ENCODE measurements at regions not wholly inside any gene's neighbourhood (a gene's known extent, or its start where the extent isn't known, plus 50 kb on each side); places are given as distances from the start of the nearest gene placed in this dataset.
"Not testable (repeated sequence)": the region's sequence is repeated elsewhere in the genome, so short reads cannot be mapped to it uniquely, and the experiment has no call there.

DNA sequence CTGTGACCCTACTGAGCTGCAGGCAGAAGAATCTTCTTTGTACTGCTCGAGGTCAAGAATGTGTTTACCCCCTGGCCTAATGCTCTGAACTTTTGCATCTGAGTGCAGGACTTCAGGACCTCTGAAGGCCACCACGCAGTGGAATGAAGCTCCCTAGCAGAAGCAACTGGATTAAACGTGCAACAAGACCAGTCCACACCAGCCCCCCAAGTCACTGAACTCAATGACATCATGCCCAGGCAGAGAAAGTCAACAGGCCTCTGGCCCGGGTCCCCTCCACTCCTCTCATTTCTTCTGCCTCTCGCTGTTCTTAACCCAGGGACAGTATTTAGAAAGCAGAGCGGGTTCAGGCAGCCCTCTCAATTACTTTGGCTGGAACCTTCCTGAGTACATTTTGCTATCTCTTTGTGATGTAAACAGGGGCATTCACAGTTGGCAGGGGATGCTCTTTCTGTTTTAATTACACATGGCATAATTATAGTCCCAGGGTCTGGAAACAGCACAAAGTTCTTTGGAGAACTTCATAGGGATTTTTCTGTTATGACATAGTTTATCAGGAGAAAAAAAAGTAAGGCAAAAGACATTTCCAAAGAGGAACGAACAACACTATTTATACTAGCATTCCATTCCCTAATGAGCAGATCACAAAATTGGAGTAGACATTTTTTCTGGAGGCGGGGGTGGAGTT lies 108.2 kb upstream of the SPATA31D4 start:
- no peak for DNase-seq (ENCODE audit: low read depth in 1 of 2, low spot score in 1 of 2)
- no peak for TF ChIP-seq JUND (IDR thresholded peaks at IDR 0.05; ENCODE audit: low read depth)
- in situ Hi-C loops (cut with HindIII; ENCODE audit: low pct_unique_long_range_greater_than_20kb, low sequenced_read_pairs): no loop called here

DNA sequence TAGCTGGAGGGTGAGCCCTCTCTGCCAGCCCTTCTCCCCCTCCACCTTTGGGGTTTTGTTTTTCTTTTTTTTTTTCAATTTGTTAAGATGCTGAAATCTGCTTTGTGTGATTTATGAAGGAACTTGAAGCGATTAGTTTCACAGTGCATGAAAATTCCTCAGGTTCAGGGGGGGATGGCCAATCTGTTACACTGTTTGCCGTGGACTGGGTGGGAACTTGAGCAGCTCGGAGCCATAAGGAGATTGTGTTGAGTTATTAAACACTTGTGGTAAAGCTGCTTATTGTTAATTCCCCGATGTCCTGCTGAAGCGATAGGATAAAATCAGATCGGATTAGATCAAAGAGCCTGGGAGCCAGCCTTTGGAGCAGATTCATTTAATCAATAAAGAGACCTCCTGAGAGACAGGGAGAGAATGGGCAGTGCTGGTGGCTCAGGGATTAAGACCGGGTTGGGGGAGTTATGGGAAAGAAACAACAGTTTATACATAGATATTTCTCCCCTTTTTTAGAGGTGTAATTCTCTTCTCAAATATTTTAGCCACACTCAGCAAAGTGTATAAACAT lies 105.8 kb upstream of the SPATA31D4 start:
- DNase-seq (ENCODE audit: low read depth in 1 of 2, low spot score in 1 of 2): no peak
- in situ Hi-C loops (cut with HindIII; ENCODE audit: low pct_unique_long_range_greater_than_20kb, low sequenced_read_pairs): no loop called here
- TF ChIP-seq JUND (IDR thresholded peaks at IDR 0.05; ENCODE audit: low read depth): no peak

DNA sequence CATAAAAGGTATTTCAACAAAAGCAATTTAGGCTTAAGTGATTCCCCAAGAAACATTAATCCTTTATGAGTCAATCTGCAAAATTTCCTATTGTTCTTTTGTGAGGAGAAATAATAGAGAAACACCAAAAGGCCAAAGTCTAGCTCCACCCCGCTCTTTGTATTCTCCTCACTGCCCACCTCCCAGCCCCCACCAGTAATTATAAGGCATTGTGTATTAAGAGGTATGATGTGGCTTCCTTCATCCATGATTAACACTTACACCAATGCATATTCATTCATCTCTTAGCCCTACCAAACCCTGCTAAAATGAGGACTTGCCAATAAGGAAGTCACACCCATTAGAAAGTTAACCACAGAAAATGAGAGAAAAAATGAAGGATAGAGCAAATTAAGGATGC lies 105.3 kb upstream of the SPATA31D4 start:
- no peak for TF ChIP-seq JUND (IDR thresholded peaks at IDR 0.05; ENCODE audit: low read depth)
- in situ Hi-C loops (cut with HindIII; ENCODE audit: low pct_unique_long_range_greater_than_20kb, low sequenced_read_pairs): no loop called here
- no peak for DNase-seq (ENCODE audit: low read depth in 1 of 2, low spot score in 1 of 2)

DNA sequence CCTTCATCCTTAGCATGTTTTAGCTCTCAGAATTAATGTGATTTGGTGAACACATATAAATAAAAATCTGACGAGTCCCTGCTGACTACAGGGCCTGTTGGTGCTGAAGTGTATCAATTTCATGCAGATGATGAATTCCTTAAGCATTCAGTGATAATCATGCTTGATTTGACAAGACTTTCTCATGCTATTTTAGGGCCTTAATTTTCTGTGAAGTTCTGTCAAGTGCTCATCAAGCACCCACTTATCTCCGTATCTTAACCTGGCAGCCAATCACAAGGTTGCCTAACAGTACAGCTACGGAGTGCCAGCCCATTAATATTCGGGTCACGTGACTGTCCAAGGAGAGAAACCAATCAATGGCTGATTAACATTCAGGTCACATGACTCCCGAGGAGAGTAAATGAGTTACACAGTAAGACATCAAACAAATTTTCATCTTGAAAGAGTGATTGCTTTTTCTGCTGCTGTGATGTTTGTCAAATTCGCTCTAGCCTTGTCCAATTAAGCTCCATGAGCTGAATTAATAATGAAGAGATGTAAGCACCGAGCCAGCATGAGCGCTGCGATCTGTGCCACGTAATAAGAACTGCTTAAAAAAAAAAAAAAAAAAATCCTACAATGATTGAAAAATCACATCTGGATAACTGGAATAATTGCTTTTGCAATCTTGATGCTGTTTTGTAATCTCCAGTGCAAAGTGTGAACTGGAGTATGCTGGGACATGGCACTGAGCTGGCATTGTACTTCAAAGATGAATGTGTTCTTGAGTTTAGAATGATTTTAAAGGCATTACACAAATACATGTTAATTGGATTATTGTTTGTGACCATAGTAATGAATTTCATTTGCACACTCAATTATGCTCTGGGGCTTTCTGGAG lies 104.3 kb upstream of the SPATA31D4 start:
- TF ChIP-seq JUND (IDR thresholded peaks at IDR 0.05; ENCODE audit: low read depth): no peak
- in situ Hi-C loops (cut with HindIII; ENCODE audit: low pct_unique_long_range_greater_than_20kb, low sequenced_read_pairs): no loop called here
- no peak for DNase-seq (ENCODE audit: low read depth in 1 of 2, low spot score in 1 of 2)

GRCh38 chr9:81824802-81825730 lies 103.2 kb upstream of the SPATA31D4 start:
- DNase-seq (ENCODE audit: low read depth in 1 of 2, low spot score in 1 of 2): no peak
- in situ Hi-C loops (cut with HindIII; ENCODE audit: low pct_unique_long_range_greater_than_20kb, low sequenced_read_pairs): no loop called here
- no peak for TF ChIP-seq JUND (IDR thresholded peaks at IDR 0.05; ENCODE audit: low read depth)

DNA sequence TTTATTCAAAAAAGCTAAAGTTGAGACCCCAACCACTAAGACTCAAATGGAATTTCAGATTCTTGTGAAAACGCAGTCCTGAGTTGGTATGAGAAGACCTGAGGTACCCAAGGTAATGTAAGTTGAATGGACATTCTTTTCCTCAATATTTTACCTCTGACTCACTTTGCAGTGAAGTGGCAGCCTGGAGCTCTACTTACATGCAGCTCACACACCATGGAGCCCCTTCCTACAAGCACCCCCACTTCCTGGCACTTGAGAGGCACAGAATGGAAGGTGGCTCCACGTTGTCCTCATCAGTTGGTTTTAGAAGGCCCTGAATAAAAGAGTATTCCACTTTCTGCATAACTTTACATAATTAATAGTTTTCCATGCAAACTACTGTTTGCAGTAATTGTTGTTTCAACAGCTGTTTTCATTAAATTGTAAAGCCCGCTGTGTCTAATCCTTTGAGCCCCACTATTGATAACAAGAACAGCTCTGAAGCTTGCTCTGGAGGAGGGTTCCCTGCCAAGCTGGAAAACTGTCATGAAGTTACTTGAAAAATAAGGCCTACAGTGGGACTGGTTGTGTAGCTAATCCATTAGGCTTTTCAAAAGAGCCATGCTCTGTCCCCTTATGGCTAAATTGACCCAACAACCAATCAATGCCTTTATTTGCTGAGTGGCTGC lies 102.2 kb upstream of the SPATA31D4 start:
- no peak for DNase-seq (ENCODE audit: low read depth in 1 of 2, low spot score in 1 of 2)
- in situ Hi-C loops (cut with HindIII; ENCODE audit: low pct_unique_long_range_greater_than_20kb, low sequenced_read_pairs): no loop called here
- no peak for TF ChIP-seq JUND (IDR thresholded peaks at IDR 0.05; ENCODE audit: low read depth)

GRCh38 chr9:81826517-81826906 lies 101.7 kb upstream of the SPATA31D4 start:
- in situ Hi-C loops (cut with HindIII; ENCODE audit: low pct_unique_long_range_greater_than_20kb, low sequenced_read_pairs): no loop called here
- no peak for TF ChIP-seq JUND (IDR thresholded peaks at IDR 0.05; ENCODE audit: low read depth)
- no peak for DNase-seq (ENCODE audit: low read depth in 1 of 2, low spot score in 1 of 2)

GRCh38 chr9:81827616-81828296 lies 100.5 kb upstream of the SPATA31D4 start:
- in situ Hi-C loops (cut with HindIII; ENCODE audit: low pct_unique_long_range_greater_than_20kb, low sequenced_read_pairs): no loop called here
- no peak for TF ChIP-seq JUND (IDR thresholded peaks at IDR 0.05; ENCODE audit: low read depth)
- no peak for DNase-seq (ENCODE audit: low read depth in 1 of 2, low spot score in 1 of 2)

DNA sequence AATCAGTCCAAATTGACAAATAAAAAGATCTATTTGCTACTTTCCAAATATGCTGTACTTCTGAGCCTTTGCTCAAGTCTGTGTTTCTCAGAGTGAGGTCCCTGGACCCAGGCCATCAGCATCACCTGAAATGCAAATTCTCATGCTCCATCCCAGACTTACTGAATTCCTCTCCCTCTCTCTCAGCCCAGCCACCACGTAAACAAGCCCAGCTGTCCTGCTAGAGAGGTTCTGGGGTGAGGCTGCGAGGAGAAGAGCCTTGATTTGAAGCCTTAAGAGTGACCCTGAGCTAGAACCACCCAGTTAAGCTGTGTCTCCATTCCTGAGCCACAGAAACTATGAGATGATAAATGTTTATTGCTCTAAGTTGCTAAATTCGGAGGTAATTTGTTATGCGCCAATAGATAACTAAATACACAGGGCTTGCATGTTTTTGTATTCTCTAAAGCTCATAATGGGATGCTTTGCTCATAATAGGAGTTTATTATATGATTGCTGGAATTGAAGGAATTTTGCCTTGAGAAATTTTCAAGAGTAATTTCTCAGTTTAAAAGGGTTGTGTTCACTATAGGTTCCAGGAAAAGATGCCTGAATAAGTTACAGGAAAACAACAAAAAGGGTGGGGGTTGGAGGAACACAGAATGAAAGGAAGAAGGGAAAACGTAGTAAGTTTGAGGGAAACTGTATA lies 98.9 kb upstream of the SPATA31D4 start:
- no peak for TF ChIP-seq JUND (IDR thresholded peaks at IDR 0.05; ENCODE audit: low read depth)
- in situ Hi-C loops (cut with HindIII; ENCODE audit: low pct_unique_long_range_greater_than_20kb, low sequenced_read_pairs): no loop called here
- DNase-seq (ENCODE audit: low read depth in 1 of 2, low spot score in 1 of 2): no peak

GRCh38 chr9:81830431-81830830 lies 97.8 kb upstream of the SPATA31D4 start:
- DNase-seq (ENCODE audit: low read depth in 1 of 2, low spot score in 1 of 2); in situ Hi-C loops (cut with HindIII; ENCODE audit: low pct_unique_long_range_greater_than_20kb, low sequenced_read_pairs): not testable (repeated sequence)

Measured in T47D (cell line).